KMS-11 (cell line): ENCODE measurements at regions not wholly inside any gene's neighbourhood (a gene's known extent, or its start where the extent isn't known, plus 50 kb on each side); places are given as distances from the start of the nearest gene placed in this dataset.

Experiments used
- H2AFZ ChIP-seq: fragments of 200-600 bp; sonication (generic); 2 replicates; pipeline ENCODE4 v1.6.1; 2016; ENCODE audit warnings: antibody characterized with exemption, mixed run types, low read depth
- H3K27ac ChIP-seq: fragments of 200-600 bp; sonication (generic); 2 replicates; pipeline ENCODE4 v1.6.1; 2016; ENCODE audit warnings: mild to moderate bottlenecking, mixed run types
- H3K27me3 ChIP-seq: fragments of 200-600 bp; sonication (generic); 2 replicates; pipeline ENCODE4 v1.6.1; 2017; ENCODE audit warnings: mild to moderate bottlenecking, low read depth, mixed run types, moderate library complexity; ENCODE audit not compliant: insufficient read depth
- H3K36me3 ChIP-seq: fragments of 200-600 bp; sonication (generic); 2 replicates; pipeline ENCODE4 v1.6.1; 2017; ENCODE audit warnings: mild to moderate bottlenecking, mixed run types; ENCODE audit not compliant: insufficient read depth
- H3K4me1 ChIP-seq: fragments of 200-600 bp; sonication (generic); 2 replicates; pipeline ENCODE4 v1.6.1; 2016; ENCODE audit warnings: mild to moderate bottlenecking, low read depth, mixed run types; ENCODE audit not compliant: poor library complexity, severe bottlenecking
- H3K4me2 ChIP-seq: fragments of 200-600 bp; sonication (generic); 2 replicates; pipeline ENCODE4 v1.7.0; 2016; ENCODE audit warnings: mild to moderate bottlenecking, mixed run types
- H3K4me3 ChIP-seq: fragments of 200-600 bp; sonication (generic); IDR thresholded peaks from 2 replicates; pipeline ENCODE4 v1.6.1; 2017; ENCODE audit warnings: low read depth, low read length, mixed read lengths; ENCODE audit not compliant: insufficient read depth
- H3K79me2 ChIP-seq: fragments of 200-600 bp; sonication (generic); 2 replicates; pipeline ENCODE4 v1.6.1; 2016; ENCODE audit warnings: low read depth, mixed run types; ENCODE audit not compliant: insufficient read depth
- H3K9ac ChIP-seq: fragments of 200-600 bp; sonication (generic); 2 replicates; pipeline ENCODE4 v1.6.1; 2016; ENCODE audit warnings: mild to moderate bottlenecking, mixed run types
- H4K20me1 ChIP-seq: fragments of 200-600 bp; sonication (generic); 2 replicates; pipeline ENCODE4 v1.6.1; 2016; ENCODE audit warnings: mild to moderate bottlenecking, mixed run types; ENCODE audit not compliant: insufficient read depth
- TF ChIP-seq, protein P1 (sequence below): fragments of 200-600 bp; sonication (generic); conservative IDR thresholded peaks from 2 replicates; pipeline ENCODE4 v1.6.1; 2017; ENCODE audit warnings: low read depth, mild to moderate bottlenecking, antibody characterized with exemption, low read length, moderate library complexity, mixed read lengths

DNA sequence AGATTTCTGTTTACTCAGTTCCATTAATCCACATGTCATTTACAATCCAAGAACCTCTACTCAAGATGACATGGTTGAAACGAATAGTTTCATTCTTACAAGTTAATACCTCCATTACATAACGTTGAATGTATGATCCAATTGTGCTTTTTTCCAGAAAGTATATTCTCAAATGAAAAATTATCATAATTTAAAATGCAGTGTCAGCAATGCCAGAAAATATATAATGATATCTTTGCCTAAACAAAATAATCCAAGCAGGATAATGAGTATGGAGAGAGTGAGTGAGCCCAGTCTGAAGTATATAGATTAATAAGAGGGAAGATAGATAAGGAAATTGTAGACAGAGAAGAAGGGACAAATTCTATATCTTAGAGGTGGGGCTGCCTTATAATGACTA lies 505.0 kb downstream of the CENPC start:
- H3K4me2 ChIP-seq = no peak overlapping the region
- H3K27ac ChIP-seq = no peak overlapping the region
- no peak overlapping the region for H3K4me3 ChIP-seq
- H4K20me1 ChIP-seq = no peaks in the 10 kb centered on the region
- TF ChIP-seq, protein P1, sequence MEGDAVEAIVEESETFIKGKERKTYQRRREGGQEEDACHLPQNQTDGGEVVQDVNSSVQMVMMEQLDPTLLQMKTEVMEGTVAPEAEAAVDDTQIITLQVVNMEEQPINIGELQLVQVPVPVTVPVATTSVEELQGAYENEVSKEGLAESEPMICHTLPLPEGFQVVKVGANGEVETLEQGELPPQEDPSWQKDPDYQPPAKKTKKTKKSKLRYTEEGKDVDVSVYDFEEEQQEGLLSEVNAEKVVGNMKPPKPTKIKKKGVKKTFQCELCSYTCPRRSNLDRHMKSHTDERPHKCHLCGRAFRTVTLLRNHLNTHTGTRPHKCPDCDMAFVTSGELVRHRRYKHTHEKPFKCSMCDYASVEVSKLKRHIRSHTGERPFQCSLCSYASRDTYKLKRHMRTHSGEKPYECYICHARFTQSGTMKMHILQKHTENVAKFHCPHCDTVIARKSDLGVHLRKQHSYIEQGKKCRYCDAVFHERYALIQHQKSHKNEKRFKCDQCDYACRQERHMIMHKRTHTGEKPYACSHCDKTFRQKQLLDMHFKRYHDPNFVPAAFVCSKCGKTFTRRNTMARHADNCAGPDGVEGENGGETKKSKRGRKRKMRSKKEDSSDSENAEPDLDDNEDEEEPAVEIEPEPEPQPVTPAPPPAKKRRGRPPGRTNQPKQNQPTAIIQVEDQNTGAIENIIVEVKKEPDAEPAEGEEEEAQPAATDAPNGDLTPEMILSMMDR = no peak
- no peaks in the 10 kb centered on the region for H3K79me2 ChIP-seq
- no peak overlapping the region for H3K9ac ChIP-seq
- H2AFZ ChIP-seq = no peak overlapping the region
- no peaks in the 10 kb centered on the region for H3K27me3 ChIP-seq
- no peaks in the 10 kb centered on the region for H3K4me1 ChIP-seq
- H3K36me3 ChIP-seq = no peaks in the 10 kb centered on the region

DNA sequence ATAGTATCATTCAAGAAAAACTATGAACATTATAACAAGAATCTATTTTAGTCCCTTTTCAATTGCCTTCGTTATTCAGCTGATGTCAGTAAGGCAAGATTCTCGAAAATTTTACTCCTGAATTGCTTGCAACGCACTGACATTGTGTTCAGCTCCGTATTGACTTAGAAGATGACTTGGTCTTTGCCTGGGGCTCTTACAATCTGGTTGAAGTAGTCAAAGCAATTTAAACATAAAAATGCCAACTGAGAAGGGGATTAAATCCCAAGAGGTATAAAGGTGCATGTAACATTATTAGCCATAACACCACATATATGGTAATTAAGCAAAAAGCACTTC lies 507.1 kb downstream of the CENPC start:
- H3K4me3 ChIP-seq = no peak overlapping the region
- H3K36me3 ChIP-seq = no peaks in the 10 kb centered on the region
- H3K4me2 ChIP-seq = no peak overlapping the region
- H2AFZ ChIP-seq = no peak overlapping the region
- no peaks in the 10 kb centered on the region for H3K4me1 ChIP-seq
- H3K79me2 ChIP-seq = no peaks in the 10 kb centered on the region
- TF ChIP-seq, protein P1 = no peak
- no peak overlapping the region for H3K27ac ChIP-seq
- H3K27me3 ChIP-seq = no peaks in the 10 kb centered on the region
- H3K9ac ChIP-seq = no peak overlapping the region
- no peaks in the 10 kb centered on the region for H4K20me1 ChIP-seq

DNA sequence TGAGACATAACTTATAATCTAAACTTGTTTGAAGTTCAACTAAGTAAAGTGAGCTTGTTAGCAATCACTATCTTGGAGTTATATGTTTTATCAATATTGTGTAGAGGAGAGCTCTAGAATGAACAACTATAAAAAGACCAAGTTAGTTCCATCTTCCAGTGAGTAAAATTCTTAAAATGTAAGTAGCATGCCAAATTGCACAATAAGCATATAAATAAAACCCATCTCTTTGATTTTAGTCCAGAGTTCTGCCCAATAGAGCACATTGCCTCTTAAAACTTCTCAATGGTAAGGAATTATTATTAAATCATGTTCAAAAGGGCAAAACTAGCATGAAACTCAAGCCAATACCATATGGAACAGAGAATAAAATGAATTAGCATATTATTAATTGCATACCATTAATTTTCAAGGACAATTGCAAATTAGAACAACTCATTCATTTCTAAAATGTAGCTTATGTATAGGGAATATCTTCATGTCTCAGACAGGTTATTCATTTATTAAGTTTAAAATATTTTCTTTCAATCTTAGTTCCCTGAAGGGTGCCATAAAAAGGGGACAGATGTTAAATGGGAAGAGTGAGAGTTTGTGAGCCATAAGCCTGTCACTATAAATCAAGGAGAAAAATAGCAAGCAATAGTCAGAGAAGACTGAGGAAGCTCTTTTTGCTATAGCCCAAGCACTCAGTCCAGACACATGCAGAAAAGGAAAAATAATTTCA lies 507.6 kb downstream of the CENPC start:
- no peak overlapping the region for H3K9ac ChIP-seq
- no peak overlapping the region for H3K4me3 ChIP-seq
- TF ChIP-seq, protein P1 = no peak
- no peak overlapping the region for H3K27ac ChIP-seq
- H3K36me3 ChIP-seq = no peaks in the 10 kb centered on the region
- H3K4me1 ChIP-seq = no peaks in the 10 kb centered on the region
- no peaks in the 10 kb centered on the region for H3K79me2 ChIP-seq
- H2AFZ ChIP-seq = no peak overlapping the region
- no peaks in the 10 kb centered on the region for H4K20me1 ChIP-seq
- no peaks in the 10 kb centered on the region for H3K27me3 ChIP-seq
- no peak overlapping the region for H3K4me2 ChIP-seq

DNA sequence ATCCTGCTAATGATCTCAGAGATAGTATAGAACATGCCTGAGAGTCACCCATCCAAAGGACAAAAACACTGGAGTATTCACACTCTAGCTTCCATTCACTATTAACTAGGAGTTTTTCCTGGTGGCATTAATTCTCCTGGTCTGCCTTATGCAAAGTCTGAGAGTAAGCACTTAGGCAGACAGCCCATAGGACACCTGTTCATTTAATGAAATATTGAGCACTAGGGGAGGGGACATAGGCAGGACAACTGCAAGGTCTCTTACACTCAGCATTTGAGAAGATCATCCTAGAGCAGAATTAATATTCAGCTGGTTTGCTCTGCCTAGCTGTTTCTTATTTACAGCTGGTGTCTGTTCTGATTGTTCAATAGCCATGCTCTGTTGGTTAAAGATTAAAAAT lies 508.5 kb downstream of the CENPC start:
- no peaks in the 10 kb centered on the region for H3K4me1 ChIP-seq
- H2AFZ ChIP-seq = no peak overlapping the region
- TF ChIP-seq, protein P1 = no peak
- no peaks in the 10 kb centered on the region for H3K79me2 ChIP-seq
- no peaks in the 10 kb centered on the region for H4K20me1 ChIP-seq
- no peak overlapping the region for H3K27ac ChIP-seq
- no peak overlapping the region for H3K4me3 ChIP-seq
- no peak overlapping the region for H3K4me2 ChIP-seq
- H3K27me3 ChIP-seq = no peaks in the 10 kb centered on the region
- no peak overlapping the region for H3K9ac ChIP-seq
- no peaks in the 10 kb centered on the region for H3K36me3 ChIP-seq
